ENCODE measurements at regions not wholly inside any gene's neighbourhood (a gene's known extent, or its start where the extent isn't known, plus 50 kb on each side); places are given as distances from the start of the nearest gene placed in this dataset.

- H3K27ac ChIP-seq: no peak overlapping the region
- H3K4me3 ChIP-seq: no peak overlapping the region
- intact Hi-C loops (cut with DNase I): no loop called here
- 90 to 97% (median 95%) methylated on average over 2 of the region's 2 CpGs for WGBS, 3 donors
- no peaks in the 10 kb centered on the region for H3K27me3 ChIP-seq
- H3K36me3 ChIP-seq: no peaks in the 10 kb centered on the region
- no peak for DNase-seq
- H3K4me1 ChIP-seq (ENCODE audit: insufficient read depth): no peaks in the 10 kb centered on the region
- TF ChIP-seq POLR2A (IDR thresholded peaks at IDR 0.05) (no peak), CTCF (IDR thresholded peaks at IDR 0.05) (no peak), EP300 (IDR thresholded peaks at IDR 0.05) (no peak)
- H3K9me3 ChIP-seq: no peaks in the 10 kb centered on the region
Observed at GRCh38 chr15:47950447-47950846, 170.3 kb upstream of the SLC24A5 start.

GRCh38 chr15:47951781-47952180 is 169.0 kb upstream of the SLC24A5 start:
- intact Hi-C loops (cut with DNase I): no loop called here
- Histone ChIP-seq H3K9me3 (no peaks in the 10 kb centered on the region), H3K27me3 (no peaks in the 10 kb centered on the region), H3K4me1 (ENCODE audit: insufficient read depth) (no peaks in the 10 kb centered on the region), H3K27ac (no peak overlapping the region), H3K4me3 (no peak overlapping the region), H3K36me3 (no peaks in the 10 kb centered on the region)
- DNase-seq: no peak
- 87 to 95% (median 91%) methylated on average over 2 of the region's 2 CpGs for WGBS, 3 donors
- TF ChIP-seq CTCF (IDR thresholded peaks at IDR 0.05) (no peak), POLR2A (IDR thresholded peaks at IDR 0.05) (no peak), EP300 (IDR thresholded peaks at IDR 0.05) (no peak)

DNA sequence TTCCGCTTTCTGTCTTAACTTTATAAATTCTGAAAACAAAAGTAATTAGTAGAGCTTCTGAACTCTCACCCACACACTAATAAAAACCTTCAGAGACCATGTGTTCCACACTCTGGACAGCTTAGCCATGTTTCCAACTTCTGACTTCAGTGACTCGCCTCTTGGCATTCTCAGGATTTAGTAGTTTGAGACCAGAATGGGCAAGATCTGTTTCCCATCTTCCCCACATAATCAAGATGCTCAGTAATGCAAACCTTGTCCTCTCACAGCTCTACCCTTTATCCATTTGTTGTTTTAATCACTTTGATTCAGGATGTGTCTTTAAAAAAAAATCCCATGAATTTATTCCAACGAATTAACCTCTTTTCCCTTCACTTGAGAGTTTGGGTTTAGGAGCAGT is 166.6 kb upstream of the SLC24A5 start:
- intact Hi-C loops (cut with DNase I): no loop called here
- Histone ChIP-seq H3K4me1 (ENCODE audit: insufficient read depth) (no peaks in the 10 kb centered on the region), H3K27me3 (no peaks in the 10 kb centered on the region), H3K9me3 (no peaks in the 10 kb centered on the region), H3K36me3 (no peaks in the 10 kb centered on the region), H3K27ac (no peak overlapping the region), H3K4me3 (no peak overlapping the region)
- no peak for DNase-seq
- TF ChIP-seq EP300 (IDR thresholded peaks at IDR 0.05) (no peak), CTCF (IDR thresholded peaks at IDR 0.05) (no peak)
- 63 to 68% (median 67%) methylated on average over 3 of the region's 3 CpGs for WGBS, 3 donors

DNA sequence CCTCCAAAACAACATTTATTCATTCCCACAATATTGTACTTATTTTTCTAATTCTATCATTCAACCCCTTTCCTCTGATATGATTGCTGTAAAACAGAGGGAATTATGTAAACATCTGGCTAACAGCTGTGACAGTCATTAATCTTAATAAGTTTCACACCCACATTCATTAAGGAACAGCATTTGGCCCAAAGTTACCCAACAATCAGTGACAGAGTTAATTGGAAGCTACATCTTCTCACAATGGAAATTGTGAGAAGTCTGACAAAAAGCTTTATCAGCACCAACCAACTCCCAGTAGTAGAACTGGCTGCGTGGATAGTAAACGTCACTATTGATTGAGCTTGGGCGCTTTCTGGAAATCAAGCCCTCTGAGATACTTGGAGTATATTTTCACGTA is 165.8 kb upstream of the SLC24A5 start:
- TF ChIP-seq EP300 (IDR thresholded peaks at IDR 0.05) (no peak), CTCF (IDR thresholded peaks at IDR 0.05) (no peak)
- Histone ChIP-seq H3K27ac (no peak overlapping the region), H3K4me3 (no peak overlapping the region), H3K36me3 (no peaks in the 10 kb centered on the region), H3K4me1 (ENCODE audit: insufficient read depth) (no peaks in the 10 kb centered on the region), H3K9me3 (no peaks in the 10 kb centered on the region), H3K27me3 (no peaks in the 10 kb centered on the region)
- DNase-seq: no peak
- WGBS, 3 donors: 36 to 52% (median 36%) methylated on average over 4 of the region's 4 CpGs
- intact Hi-C loops (cut with DNase I): no loop called here

Data from ovary (tissue), 7 donors.